Neural cell (in vitro differentiated cells): ENCODE measurements at regions not wholly inside any gene's neighbourhood (a gene's known extent, or its start where the extent isn't known, plus 50 kb on each side); places are given as distances from the start of the nearest gene placed in this dataset.

Experiments used
- H2AFZ ChIP-seq: fragments of 200-600, 300-800 bp; sonication (generic), shearing (Covaris generic); 2 replicates; pipeline ENCODE4 v1.6.0; 2014; ENCODE audit warnings: low read depth, mild to moderate bottlenecking, antibody characterized with exemption, low read length, moderate library complexity
- H3F3A ChIP-seq: fragments of 200-600 bp; shearing (Covaris generic); 2 replicates; pipeline ENCODE4 v1.6.1; 2016; ENCODE audit warnings: mild to moderate bottlenecking, moderate library complexity, mixed read lengths, antibody characterized with exemption, low read length; ENCODE audit not compliant: insufficient read depth, poor library complexity, severe bottlenecking
- H3K27ac ChIP-seq: fragments of 200-600, 300-800 bp; sonication (generic), shearing (Covaris generic); 2 replicates; pipeline ENCODE4 v1.5.1; 2014; ENCODE audit warnings: mild to moderate bottlenecking, low read length, moderate library complexity
- H3K27me3 ChIP-seq: fragments of 300-800, 200-600 bp; sonication (generic), shearing (Covaris generic); 2 replicates; pipeline ENCODE4 v1.6.0; 2014; ENCODE audit warnings: mild to moderate bottlenecking, low read depth, low read length, moderate library complexity; ENCODE audit not compliant: insufficient read depth
- H3K36me3 ChIP-seq: fragments of 300-800, 200-600 bp; sonication (generic), shearing (Covaris generic); 2 replicates; pipeline ENCODE4 v1.5.1; 2014; ENCODE audit warnings: mild to moderate bottlenecking, antibody characterized with exemption, low read length, moderate library complexity; ENCODE audit not compliant: insufficient read depth
- H3K4me2 ChIP-seq: fragments of 300-800, 200-600 bp; sonication (generic), shearing (Covaris generic); 2 replicates; pipeline ENCODE4 v1.6.0; 2014; ENCODE audit warnings: mild to moderate bottlenecking, low read length
- H3K4me3 ChIP-seq: fragments of 300-800, 200-600 bp; sonication (generic), shearing (Covaris generic); 2 replicates; pipeline ENCODE4 v1.5.1; 2014; ENCODE audit warnings: mild to moderate bottlenecking, low read length, moderate library complexity
- H3K79me2 ChIP-seq: fragments of 200-600 bp; shearing (Covaris generic); replicated peaks from 2 replicates; pipeline ENCODE4 v1.6.0; 2014; ENCODE audit warnings: mild to moderate bottlenecking, low read length, moderate library complexity; ENCODE audit not compliant: insufficient read depth
- H3K9ac ChIP-seq: fragments of 300-800, 200-600 bp; sonication (generic), shearing (Covaris generic); 2 replicates; pipeline ENCODE4 v1.6.1; 2016; ENCODE audit warnings: mild to moderate bottlenecking, low read length, mixed read lengths
- H3K9me2 ChIP-seq: fragments of 200-600 bp; shearing (Covaris generic); 2 replicates; pipeline ENCODE4 v1.6.1; 2016; ENCODE audit warnings: mild to moderate bottlenecking, low read length, mixed read lengths; ENCODE audit not compliant: insufficient read depth
- H3K9me3 ChIP-seq: fragments of 200-600, 300-800 bp; sonication (generic), shearing (Covaris generic); 2 replicates; pipeline ENCODE4 v1.6.1; 2016; ENCODE audit warnings: mild to moderate bottlenecking, mixed run types, low read length, moderate library complexity, mixed read lengths
- H4K20me1 ChIP-seq: fragments of 200-600 bp; shearing (Covaris generic); 2 replicates; pipeline ENCODE4 v1.6.1; 2016; ENCODE audit warnings: mild to moderate bottlenecking, mixed run types; ENCODE audit not compliant: insufficient read depth
- EP300 ChIP-seq: fragments of 450-650 bp; conservative IDR thresholded peaks from 2 replicates; pipeline ENCODE4 v1.6.1; 2014; ENCODE audit warnings: antibody characterized with exemption, mild to moderate bottlenecking, moderate library complexity; ENCODE audit not compliant: poor library complexity, severe bottlenecking
- EZH2 ChIP-seq: fragments of 200-600, 300-800 bp; shearing (Covaris generic), sonication (generic); IDR thresholded peaks from 2 replicates; pipeline ENCODE4 v1.6.1; 2014; ENCODE audit warnings: antibody characterized with exemption, low read length, borderline replicate concordance, mild to moderate bottlenecking; ENCODE audit not compliant: insufficient read depth, poor library complexity, severe bottlenecking
- MXI1 ChIP-seq: fragments of 450-650 bp; conservative IDR thresholded peaks from 2 replicates; pipeline ENCODE4 v1.6.1; 2014; ENCODE audit warnings: antibody characterized with exemption, mild to moderate bottlenecking; ENCODE audit not compliant: poor library complexity, severe bottlenecking
- POLR2AphosphoS5 ChIP-seq: IDR thresholded peaks from 2 replicates; pipeline ENCODE4 v1.6.1; 2012
- RAD21 ChIP-seq: fragments of 450-650 bp; conservative IDR thresholded peaks from 2 replicates; pipeline ENCODE4 v1.6.1; 2014; ENCODE audit warnings: antibody characterized with exemption, mild to moderate bottlenecking, moderate library complexity
- SMC3 ChIP-seq: fragments of 450-650 bp; conservative IDR thresholded peaks from 2 replicates; pipeline ENCODE4 v1.6.1; 2014; ENCODE audit warnings: antibody characterized with exemption, mild to moderate bottlenecking, moderate library complexity; ENCODE audit not compliant: poor library complexity
- TAF1 ChIP-seq: IDR thresholded peaks from 2 replicates; pipeline ENCODE4 v1.6.1; 2012; ENCODE audit warnings: low read depth
- TF ChIP-seq, protein P1 (sequence below): IDR thresholded peaks from 2 replicates; pipeline ENCODE4 v1.6.1; 2012; ENCODE audit warnings: borderline replicate concordance
- TF ChIP-seq, protein P2 (sequence below): fragments of 450-650 bp; IDR thresholded peaks from 2 replicates; pipeline ENCODE4 v1.5.1; 2014; ENCODE audit warnings: antibody characterized with exemption, mild to moderate bottlenecking, moderate library complexity; ENCODE audit not compliant: poor library complexity, severe bottlenecking

DNA sequence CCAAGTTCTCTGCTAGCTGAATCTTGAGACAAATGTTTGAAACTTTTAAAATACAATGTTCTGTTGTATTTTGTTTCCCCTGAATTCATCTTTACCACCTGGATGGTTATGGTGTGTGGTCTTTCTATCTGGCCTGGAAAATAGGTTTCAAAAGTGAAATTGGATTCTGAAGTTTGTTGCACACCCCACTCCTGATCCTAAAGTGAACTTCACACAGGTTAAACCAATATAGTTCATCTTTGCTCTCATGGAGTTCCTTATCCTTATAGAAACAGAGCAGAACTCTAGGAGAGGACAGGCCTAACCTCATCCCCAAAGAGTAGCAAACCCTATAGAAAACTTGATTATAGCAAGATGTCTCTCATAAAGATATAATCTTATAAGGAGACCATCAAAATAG lies 179.4 kb upstream of the BCL6 start:
- Histone ChIP-seq H3K9me2 (no peaks in the 10 kb centered on the region), H3K36me3 (no peaks in the 10 kb centered on the region), H3K4me3 (no peak overlapping the region), H3K9ac (no peak overlapping the region), H3K27ac (no peak overlapping the region), H4K20me1 (no peaks in the 10 kb centered on the region), H3K79me2 (no peaks in the 10 kb centered on the region), H2AFZ (no peak overlapping the region), H3K27me3 (no peaks in the 10 kb centered on the region), H3F3A (no peaks in the 10 kb centered on the region), H3K9me3 (no peaks in the 10 kb centered on the region), H3K4me2 (no peak overlapping the region)
- no peak for TF ChIP-seq EZH2
- no peak for TF ChIP-seq EP300
- TF ChIP-seq, protein P1, sequence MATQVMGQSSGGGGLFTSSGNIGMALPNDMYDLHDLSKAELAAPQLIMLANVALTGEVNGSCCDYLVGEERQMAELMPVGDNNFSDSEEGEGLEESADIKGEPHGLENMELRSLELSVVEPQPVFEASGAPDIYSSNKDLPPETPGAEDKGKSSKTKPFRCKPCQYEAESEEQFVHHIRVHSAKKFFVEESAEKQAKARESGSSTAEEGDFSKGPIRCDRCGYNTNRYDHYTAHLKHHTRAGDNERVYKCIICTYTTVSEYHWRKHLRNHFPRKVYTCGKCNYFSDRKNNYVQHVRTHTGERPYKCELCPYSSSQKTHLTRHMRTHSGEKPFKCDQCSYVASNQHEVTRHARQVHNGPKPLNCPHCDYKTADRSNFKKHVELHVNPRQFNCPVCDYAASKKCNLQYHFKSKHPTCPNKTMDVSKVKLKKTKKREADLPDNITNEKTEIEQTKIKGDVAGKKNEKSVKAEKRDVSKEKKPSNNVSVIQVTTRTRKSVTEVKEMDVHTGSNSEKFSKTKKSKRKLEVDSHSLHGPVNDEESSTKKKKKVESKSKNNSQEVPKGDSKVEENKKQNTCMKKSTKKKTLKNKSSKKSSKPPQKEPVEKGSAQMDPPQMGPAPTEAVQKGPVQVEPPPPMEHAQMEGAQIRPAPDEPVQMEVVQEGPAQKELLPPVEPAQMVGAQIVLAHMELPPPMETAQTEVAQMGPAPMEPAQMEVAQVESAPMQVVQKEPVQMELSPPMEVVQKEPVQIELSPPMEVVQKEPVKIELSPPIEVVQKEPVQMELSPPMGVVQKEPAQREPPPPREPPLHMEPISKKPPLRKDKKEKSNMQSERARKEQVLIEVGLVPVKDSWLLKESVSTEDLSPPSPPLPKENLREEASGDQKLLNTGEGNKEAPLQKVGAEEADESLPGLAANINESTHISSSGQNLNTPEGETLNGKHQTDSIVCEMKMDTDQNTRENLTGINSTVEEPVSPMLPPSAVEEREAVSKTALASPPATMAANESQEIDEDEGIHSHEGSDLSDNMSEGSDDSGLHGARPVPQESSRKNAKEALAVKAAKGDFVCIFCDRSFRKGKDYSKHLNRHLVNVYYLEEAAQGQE: no peak
- TF ChIP-seq, protein P2, sequence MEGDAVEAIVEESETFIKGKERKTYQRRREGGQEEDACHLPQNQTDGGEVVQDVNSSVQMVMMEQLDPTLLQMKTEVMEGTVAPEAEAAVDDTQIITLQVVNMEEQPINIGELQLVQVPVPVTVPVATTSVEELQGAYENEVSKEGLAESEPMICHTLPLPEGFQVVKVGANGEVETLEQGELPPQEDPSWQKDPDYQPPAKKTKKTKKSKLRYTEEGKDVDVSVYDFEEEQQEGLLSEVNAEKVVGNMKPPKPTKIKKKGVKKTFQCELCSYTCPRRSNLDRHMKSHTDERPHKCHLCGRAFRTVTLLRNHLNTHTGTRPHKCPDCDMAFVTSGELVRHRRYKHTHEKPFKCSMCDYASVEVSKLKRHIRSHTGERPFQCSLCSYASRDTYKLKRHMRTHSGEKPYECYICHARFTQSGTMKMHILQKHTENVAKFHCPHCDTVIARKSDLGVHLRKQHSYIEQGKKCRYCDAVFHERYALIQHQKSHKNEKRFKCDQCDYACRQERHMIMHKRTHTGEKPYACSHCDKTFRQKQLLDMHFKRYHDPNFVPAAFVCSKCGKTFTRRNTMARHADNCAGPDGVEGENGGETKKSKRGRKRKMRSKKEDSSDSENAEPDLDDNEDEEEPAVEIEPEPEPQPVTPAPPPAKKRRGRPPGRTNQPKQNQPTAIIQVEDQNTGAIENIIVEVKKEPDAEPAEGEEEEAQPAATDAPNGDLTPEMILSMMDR: no peak
- TF ChIP-seq SMC3: no peak
- TF ChIP-seq MXI1: no peak
- no peak for TF ChIP-seq RAD21
- no peak for TF ChIP-seq TAF1
- TF ChIP-seq POLR2AphosphoS5: no peak

DNA sequence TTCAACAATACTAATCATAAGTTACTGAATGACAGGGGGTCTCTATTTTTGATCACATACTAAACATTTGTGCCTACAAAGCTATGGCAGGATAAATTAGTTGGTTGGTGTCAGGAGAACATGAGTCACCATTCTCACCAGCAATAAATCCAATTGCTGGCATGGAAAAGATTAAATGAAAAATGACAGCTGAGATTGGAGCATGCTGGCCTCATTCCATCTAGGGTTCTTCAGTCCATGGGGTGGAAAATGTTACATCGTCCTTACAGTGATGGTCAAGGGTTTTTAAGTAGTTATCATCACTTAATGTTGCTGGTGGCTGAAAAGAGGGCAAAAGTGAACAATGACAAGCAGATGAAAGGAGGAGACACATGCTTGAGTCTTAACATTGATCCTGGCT lies 180.1 kb upstream of the BCL6 start:
- Histone ChIP-seq H3K9ac (no peak overlapping the region), H3K4me2 (no peak overlapping the region), H3K4me3 (no peak overlapping the region), H3F3A (no peaks in the 10 kb centered on the region), H2AFZ (no peak overlapping the region), H3K36me3 (no peaks in the 10 kb centered on the region), H3K9me3 (no peaks in the 10 kb centered on the region), H3K9me2 (no peaks in the 10 kb centered on the region), H3K27ac (no peak overlapping the region), H3K27me3 (no peaks in the 10 kb centered on the region), H3K79me2 (no peaks in the 10 kb centered on the region), H4K20me1 (no peaks in the 10 kb centered on the region)
- TF ChIP-seq, protein P1: no peak
- TF ChIP-seq POLR2AphosphoS5 (no peak), RAD21 (no peak), TAF1 (no peak)
